NCI-H2107 treated with DMSO at 0.1 percent for 48 hours (cell line): ENCODE measurements at regions not wholly inside any gene's neighbourhood (a gene's known extent, or its start where the extent isn't known, plus 50 kb on each side); places are given as distances from the start of the nearest gene placed in this dataset.
A peak's percentile ranks its signal among the peaks of the same experiment; 100 is the strongest.

Experiments used
- DNase-seq: peaks from one replicate; lab custom pipeline; 2025; ENCODE audit not compliant: unreplicated experiment; lab: John Stamatoyannopoulos, UW

- DNase-seq, result peak; percentile 86
Measured at GRCh38 chr21:35940074-35940927, 120.0 kb downstream of the SETD4 start.

DNA sequence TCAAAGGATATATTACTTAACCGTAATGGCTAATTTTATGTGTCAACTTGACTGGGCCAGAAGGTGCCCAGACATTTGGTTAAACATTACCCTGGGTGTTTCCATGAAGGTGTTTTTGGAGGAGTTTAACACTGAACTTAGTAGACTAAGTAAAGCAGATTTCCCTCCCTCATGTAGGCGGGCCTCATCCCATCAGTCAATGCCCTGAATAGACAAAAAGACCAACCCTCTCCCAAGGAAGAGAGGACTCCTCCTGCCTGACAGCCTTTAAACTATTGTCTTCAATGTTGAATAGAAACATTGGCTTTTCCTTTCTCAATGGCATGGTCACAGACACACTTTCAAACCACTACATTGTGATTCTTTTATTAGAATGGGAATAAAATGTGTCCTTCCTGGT, 121.9 kb downstream of the SETD4 start:
- no peak for DNase-seq

DNA sequence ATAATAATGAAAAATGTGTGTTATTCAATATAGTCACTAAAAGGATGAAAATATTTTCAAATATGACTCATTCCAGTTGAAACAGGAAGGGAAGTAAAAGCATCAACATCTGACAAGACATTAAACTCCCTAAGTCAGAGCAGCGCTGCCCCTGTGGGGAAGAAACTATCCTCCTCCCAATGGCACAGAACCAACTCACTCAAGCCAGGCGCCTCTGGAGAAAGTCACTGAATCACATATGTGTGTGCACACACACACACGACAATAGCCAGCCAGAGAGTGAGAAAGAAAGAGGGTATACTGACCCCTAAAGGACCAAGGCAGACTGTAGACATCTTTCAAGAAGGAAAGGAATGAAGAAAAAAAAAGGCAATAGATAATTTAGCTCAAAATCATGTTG, 126.9 kb downstream of the SETD4 start:
- DNase-seq, result no peak

GRCh38 chr21:35932232-35932911, 128.0 kb downstream of the SETD4 start:
- peak; percentile 33 for DNase-seq

GRCh38 chr21:35929901-35930300, 130.4 kb downstream of the SETD4 start:
- DNase-seq, result no peak

GRCh38 chr21:35927262-35927661, 133.1 kb downstream of the SETD4 start:
- DNase-seq, result no peak

DNA sequence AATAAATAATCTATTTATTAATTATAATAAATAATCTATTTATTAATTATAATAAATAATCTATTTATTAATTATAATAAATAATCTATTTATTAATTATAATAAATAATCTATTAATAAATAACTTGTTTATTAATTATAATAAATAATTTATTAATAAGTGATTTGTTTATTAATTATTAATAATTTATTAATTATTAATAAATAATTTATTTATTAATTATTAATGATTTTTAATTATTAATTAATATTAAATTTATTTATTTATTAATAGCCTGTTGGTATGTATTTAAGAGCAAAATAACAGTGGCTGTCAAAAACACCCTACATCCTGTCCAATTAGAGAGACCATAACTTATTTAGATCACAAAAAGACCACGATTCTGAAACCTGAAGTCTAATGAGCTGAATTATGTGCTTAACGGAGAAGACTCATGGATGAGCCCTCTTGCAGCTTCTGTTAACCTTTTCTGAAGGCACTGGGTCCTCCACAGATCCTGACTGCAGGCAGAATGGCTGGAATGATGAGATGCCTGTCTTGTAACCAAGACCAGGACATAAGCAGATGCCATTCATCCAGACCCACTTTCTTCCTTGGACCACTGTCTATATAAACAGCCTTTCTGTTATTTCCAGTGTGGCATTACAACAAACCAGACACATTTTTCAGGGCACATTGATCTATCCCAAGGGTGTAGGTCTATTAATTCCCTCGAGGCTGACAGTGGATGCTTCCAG, 134.2 kb downstream of the SETD4 start:
- no peak for DNase-seq

DNA sequence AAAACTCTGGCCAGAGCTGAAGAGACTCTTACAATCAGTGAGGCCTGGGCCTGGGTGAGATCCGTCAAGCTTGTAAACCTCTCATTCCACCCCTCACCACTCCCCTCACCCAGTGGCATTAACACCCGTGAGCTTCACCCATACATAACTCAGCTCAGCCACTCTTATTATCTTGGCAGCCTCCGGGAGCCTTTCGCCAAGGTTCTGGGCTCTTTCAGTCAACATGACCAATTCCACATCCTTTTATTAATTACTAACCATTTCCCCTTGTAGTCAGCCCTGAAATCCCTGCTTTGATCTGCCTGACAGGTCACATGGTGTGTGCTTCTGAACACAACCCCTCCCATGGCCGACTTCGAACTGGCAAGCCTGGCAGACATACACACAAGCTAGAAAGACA, 134.8 kb downstream of the SETD4 start:
- DNase-seq, result no peak

GRCh38 chr21:35924714-35925301, 135.5 kb downstream of the SETD4 start:
- DNase-seq, result no peak

GRCh38 chr21:35923971-35924370, 136.4 kb downstream of the SETD4 start:
- no peak for DNase-seq

GRCh38 chr21:35922618-35923017, 137.7 kb downstream of the SETD4 start:
- DNase-seq, result no peak

DNA sequence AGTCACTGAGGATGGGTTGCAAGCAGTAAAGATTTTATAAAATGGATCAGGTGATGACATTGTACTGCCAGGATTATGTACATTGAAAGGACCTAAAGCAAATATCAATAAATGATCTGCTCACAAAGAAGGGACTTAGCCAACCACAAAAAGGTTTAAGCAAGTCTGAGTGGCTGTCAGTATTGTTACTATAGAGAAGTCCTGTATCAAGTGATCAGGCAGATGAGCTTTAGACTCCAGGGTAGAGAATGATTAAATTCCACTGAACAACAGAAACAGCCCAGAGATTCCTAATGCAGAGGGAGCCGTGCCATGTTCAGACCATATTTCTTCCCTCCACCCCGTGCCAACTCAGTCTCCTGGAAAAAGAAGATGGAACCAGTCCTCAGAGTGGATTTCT, 138.9 kb downstream of the SETD4 start:
- no peak for DNase-seq

- no peak for DNase-seq
Measured at GRCh38 chr21:35920436-35920835, 139.9 kb downstream of the SETD4 start.

- no peak for DNase-seq
Measured at GRCh38 chr21:35915030-35915429, 145.3 kb downstream of the SETD4 start.

DNA sequence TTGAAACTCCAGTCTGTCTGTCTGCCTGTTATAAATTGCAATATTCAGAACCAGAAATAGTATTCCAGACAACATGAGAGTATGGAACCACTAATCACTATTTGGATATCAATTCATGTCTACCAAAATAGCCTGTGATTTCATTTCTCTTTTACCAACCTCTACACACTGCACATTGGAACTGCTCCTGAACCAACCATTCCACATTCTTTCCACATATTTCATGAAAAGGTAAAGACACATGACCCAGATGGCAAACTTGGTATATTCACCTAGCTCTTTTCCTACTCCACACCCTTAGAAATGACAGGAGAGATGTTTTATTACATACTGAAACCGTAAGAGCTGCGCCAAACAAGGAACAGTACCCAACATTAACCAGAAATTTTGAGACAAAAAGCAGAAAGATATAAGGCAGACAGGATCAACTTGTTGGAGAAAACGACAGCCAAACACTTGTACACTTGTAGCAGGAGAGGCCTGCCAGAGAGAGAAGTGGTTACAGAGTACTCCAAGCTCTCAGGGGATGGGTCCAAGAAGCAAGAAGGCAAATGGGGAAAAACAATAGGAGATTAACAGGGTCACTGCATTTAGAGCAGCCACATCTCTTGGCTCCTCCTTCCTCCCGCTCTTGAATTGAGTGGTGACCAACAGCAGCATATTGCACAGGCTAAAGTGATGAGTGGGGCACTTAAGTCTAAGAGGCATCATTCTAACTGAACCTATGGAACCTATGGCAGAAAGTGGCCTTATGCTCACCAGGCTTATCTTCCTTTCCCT, 148.7 kb downstream of the SETD4 start:
- DNase-seq, result no peak

GRCh38 chr21:35909456-35910223, 150.7 kb downstream of the SETD4 start:
- no peak for DNase-seq

DNA sequence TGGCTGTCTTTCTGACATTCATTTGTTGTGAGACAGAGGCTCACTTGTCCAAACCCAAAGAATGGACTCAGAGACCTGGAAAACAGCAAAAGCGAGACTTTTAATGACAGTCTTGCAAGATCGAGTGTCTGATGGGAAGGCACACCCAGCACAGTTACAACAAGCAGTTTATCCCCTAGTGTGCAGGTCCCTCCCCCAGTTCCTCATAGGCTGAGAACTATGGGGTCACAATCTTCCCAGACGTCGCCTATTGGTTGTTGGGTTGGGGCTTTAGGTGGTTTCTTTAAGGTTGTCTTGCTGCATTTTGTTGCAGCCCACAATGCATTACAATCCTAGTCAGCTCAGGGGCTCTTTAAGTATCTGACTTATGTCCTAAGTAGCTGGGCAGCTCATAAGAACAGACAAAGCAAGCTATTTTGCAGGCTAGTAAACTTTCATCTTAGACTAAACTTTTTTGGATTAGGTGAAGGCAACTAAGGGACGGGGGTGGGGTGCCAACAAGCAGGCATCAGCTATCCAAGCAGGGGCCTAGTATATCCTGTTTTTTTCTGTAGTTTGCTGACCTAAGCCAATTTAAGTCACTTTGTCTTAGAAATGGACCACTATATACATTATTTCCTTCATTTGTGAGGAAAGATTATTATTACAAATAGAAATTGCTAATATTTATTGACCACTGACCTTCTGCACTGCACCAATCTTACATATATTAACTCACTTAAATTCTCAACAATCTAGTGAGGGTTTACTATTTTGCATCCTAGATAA, 151.8 kb downstream of the SETD4 start:
- DNase-seq, result no peak

GRCh38 chr21:35906586-35906985, 153.7 kb downstream of the SETD4 start:
- no peak for DNase-seq

- DNase-seq, result no peak
Measured at GRCh38 chr21:35905963-35906345, 154.4 kb downstream of the SETD4 start.
